ENCODE measurements at regions not wholly inside any gene's neighbourhood (a gene's known extent, or its start where the extent isn't known, plus 50 kb on each side); places are given as distances from the start of the nearest gene placed in this dataset.

GRCh38 chr4:54937501-54937900 is 187.9 kb downstream of the KDR start:
- H3K4me3 ChIP-seq (replicated peaks; ENCODE audit: low read depth, low read length), result no peak overlapping the region
- TF ChIP-seq, protein P1, sequence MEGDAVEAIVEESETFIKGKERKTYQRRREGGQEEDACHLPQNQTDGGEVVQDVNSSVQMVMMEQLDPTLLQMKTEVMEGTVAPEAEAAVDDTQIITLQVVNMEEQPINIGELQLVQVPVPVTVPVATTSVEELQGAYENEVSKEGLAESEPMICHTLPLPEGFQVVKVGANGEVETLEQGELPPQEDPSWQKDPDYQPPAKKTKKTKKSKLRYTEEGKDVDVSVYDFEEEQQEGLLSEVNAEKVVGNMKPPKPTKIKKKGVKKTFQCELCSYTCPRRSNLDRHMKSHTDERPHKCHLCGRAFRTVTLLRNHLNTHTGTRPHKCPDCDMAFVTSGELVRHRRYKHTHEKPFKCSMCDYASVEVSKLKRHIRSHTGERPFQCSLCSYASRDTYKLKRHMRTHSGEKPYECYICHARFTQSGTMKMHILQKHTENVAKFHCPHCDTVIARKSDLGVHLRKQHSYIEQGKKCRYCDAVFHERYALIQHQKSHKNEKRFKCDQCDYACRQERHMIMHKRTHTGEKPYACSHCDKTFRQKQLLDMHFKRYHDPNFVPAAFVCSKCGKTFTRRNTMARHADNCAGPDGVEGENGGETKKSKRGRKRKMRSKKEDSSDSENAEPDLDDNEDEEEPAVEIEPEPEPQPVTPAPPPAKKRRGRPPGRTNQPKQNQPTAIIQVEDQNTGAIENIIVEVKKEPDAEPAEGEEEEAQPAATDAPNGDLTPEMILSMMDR (IDR thresholded peaks at IDR 0.05; ENCODE audit: low read length, missing control alignments), result no peak
- peak; percentile 30 for DNase-seq (ENCODE audit: low read depth)

GRCh38 chr4:54933579-54933978 is 191.8 kb downstream of the KDR start:
- no peak for DNase-seq (ENCODE audit: low read depth)
- H3K4me3 ChIP-seq (replicated peaks; ENCODE audit: low read depth, low read length), result no peak overlapping the region
- TF ChIP-seq, protein P1 (IDR thresholded peaks at IDR 0.05; ENCODE audit: low read length, missing control alignments), result no peak

GRCh38 chr4:54930226-54930625 is 195.2 kb downstream of the KDR start:
- TF ChIP-seq, protein P1 (IDR thresholded peaks at IDR 0.05; ENCODE audit: low read length, missing control alignments), result no peak
- peak overlapping the region; percentile 12 for H3K4me3 ChIP-seq (replicated peaks; ENCODE audit: low read depth, low read length)
- DNase-seq (ENCODE audit: low read depth), result peak; percentile 94

GRCh38 chr4:54929459-54929858 is 195.9 kb downstream of the KDR start:
- TF ChIP-seq, protein P1 (IDR thresholded peaks at IDR 0.05; ENCODE audit: low read length, missing control alignments), result no peak
- H3K4me3 ChIP-seq (replicated peaks; ENCODE audit: low read depth, low read length), result no peak overlapping the region
- DNase-seq (ENCODE audit: low read depth), result peak; percentile 14

- TF ChIP-seq, protein P1 (IDR thresholded peaks at IDR 0.05; ENCODE audit: low read length, missing control alignments), result no peak
- no peak for DNase-seq (ENCODE audit: low read depth)
Observed at GRCh38 chr4:54924891-54925290, 200.5 kb downstream of the KDR start.

DNA sequence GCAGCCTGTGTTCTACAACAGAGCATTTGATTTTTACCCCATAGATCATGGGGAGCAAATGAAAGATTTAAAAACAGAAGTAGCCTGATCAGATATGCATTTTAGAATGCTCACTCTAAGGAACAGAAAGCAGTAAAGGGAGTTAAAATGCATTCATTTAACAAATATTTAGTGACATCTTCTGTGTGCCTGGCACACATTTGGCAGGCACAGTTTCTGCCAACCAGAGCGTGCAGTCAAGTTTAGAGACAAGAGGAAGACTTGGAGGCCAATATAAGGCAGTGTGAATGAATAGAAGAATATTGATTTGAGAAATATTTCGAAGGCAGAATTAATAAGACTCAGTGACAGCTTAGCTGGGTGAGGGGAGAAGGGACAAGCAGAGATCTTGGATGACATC is 210.1 kb downstream of the KDR start:
- no peak for DNase-seq (ENCODE audit: low read depth)
- H3K4me3 ChIP-seq (replicated peaks; ENCODE audit: low read depth, low read length), result no peak overlapping the region
- TF ChIP-seq, protein P1 (IDR thresholded peaks at IDR 0.05; ENCODE audit: low read length, missing control alignments), result no peak

More at GRCh38 chr4:54924891-54925290, 200.5 kb downstream of the KDR start:
- H3K4me3 ChIP-seq (replicated peaks; ENCODE audit: low read depth, low read length), result no peak overlapping the region

- TF ChIP-seq, protein P1 (IDR thresholded peaks at IDR 0.05; ENCODE audit: low read length, missing control alignments), result no peak
- no peak overlapping the region for H3K4me3 ChIP-seq (replicated peaks; ENCODE audit: low read depth, low read length)
- DNase-seq (ENCODE audit: low read depth), result no peak
Observed at GRCh38 chr4:54914781-54915180, 210.6 kb downstream of the KDR start.
